ENCODE measurements at regions not wholly inside any gene's neighbourhood (a gene's known extent, or its start where the extent isn't known, plus 50 kb on each side); places are given as distances from the start of the nearest gene placed in this dataset.
"Not testable (repeated sequence)": the region's sequence is repeated elsewhere in the genome, so short reads cannot be mapped to it uniquely, and the experiment has no call there.

DNA sequence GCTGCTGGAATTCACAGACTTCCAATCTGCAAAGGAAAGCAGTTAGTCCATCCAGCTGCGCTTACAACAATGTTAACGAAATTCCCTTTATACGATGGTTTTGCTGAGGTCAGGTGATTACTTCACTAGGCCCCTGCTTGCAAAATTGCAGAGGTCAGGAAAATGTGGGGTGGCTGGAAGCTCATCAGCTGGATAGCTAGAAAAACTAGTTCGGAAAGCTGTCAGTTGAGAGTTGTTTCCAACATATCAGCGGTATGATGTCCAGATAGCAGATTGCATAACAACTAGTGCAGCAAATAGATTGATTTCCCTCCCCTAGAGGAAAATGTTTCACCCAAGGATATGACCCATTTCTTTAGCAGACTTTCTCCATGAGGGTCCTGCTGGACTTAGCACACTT is 2021.1 kb upstream of the CELF4 start:
- DNase-seq (ENCODE audit: low read depth) (no peak), FAIRE-seq (peak; percentile 66)
- Histone ChIP-seq H3K4me3 (ENCODE audit: low read depth, low read length) (no peak overlapping the region), H3K27me3 (ENCODE audit: control insufficient read depth, insufficient read depth, low read length) (no peaks in the 10 kb centered on the region), H3K36me3 (ENCODE audit: control insufficient read depth, insufficient read depth, low read length) (no peaks in the 10 kb centered on the region)
- TF ChIP-seq, protein P1, sequence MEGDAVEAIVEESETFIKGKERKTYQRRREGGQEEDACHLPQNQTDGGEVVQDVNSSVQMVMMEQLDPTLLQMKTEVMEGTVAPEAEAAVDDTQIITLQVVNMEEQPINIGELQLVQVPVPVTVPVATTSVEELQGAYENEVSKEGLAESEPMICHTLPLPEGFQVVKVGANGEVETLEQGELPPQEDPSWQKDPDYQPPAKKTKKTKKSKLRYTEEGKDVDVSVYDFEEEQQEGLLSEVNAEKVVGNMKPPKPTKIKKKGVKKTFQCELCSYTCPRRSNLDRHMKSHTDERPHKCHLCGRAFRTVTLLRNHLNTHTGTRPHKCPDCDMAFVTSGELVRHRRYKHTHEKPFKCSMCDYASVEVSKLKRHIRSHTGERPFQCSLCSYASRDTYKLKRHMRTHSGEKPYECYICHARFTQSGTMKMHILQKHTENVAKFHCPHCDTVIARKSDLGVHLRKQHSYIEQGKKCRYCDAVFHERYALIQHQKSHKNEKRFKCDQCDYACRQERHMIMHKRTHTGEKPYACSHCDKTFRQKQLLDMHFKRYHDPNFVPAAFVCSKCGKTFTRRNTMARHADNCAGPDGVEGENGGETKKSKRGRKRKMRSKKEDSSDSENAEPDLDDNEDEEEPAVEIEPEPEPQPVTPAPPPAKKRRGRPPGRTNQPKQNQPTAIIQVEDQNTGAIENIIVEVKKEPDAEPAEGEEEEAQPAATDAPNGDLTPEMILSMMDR (IDR thresholded peaks at IDR 0.05; ENCODE audit: insufficient read depth, low read length, severe bottlenecking), result no peak

DNA sequence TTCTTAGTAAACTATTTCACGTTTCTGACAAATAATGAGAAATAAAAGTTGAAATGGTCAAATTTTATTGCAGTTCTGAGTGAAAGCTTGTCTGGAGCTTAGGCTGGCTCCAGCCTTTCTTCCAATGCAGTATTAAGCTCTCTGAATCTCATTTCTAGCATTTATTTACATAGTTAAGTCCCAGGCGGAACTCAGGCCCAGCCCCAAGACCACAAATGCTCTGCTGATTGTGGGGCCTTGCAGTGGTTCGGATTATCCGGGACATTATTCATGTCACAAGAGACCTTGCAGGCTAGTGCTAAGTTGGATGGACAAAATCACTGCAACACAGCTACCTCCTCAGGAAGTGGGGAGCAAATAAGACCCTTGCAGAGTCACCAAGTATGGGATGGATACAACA is 2009.3 kb upstream of the CELF4 start:
- no peak for DNase-seq (ENCODE audit: low read depth)
- Histone ChIP-seq H3K27me3 (ENCODE audit: control insufficient read depth, insufficient read depth, low read length) (no peaks in the 10 kb centered on the region), H3K36me3 (ENCODE audit: control insufficient read depth, insufficient read depth, low read length) (no peaks in the 10 kb centered on the region), H3K4me3 (ENCODE audit: low read depth, low read length) (no peak overlapping the region)
- no peak for FAIRE-seq
- TF ChIP-seq, protein P1 (IDR thresholded peaks at IDR 0.05; ENCODE audit: insufficient read depth, low read length, severe bottlenecking), result no peak

DNA sequence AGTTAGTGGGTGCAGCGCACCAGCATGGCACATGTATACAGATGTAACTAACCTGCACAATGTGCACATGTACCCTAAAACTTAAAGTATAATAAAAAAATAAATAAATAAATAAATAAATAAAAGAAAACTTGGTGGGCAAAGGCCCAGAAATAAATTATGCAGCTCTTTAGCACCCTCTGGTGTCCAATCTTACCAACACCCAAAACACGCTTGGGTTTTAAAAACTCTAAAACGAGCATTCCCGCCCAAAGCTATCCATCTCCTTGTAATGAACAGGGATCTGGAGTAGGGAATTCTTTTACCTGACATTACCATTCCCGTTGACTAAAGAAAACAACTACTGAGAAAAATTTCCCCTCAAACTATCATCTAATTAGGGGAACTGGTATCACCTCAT is 2005.9 kb upstream of the CELF4 start:
- Histone ChIP-seq H3K27me3 (ENCODE audit: control insufficient read depth, insufficient read depth, low read length) (no peaks in the 10 kb centered on the region), H3K4me3 (ENCODE audit: low read depth, low read length) (no peak overlapping the region), H3K36me3 (ENCODE audit: control insufficient read depth, insufficient read depth, low read length) (no peaks in the 10 kb centered on the region)
- DNase-seq (ENCODE audit: low read depth), result peak; percentile 20
- TF ChIP-seq, protein P1 (IDR thresholded peaks at IDR 0.05; ENCODE audit: insufficient read depth, low read length, severe bottlenecking), result peak; percentile 38
- FAIRE-seq, result no peak

DNA sequence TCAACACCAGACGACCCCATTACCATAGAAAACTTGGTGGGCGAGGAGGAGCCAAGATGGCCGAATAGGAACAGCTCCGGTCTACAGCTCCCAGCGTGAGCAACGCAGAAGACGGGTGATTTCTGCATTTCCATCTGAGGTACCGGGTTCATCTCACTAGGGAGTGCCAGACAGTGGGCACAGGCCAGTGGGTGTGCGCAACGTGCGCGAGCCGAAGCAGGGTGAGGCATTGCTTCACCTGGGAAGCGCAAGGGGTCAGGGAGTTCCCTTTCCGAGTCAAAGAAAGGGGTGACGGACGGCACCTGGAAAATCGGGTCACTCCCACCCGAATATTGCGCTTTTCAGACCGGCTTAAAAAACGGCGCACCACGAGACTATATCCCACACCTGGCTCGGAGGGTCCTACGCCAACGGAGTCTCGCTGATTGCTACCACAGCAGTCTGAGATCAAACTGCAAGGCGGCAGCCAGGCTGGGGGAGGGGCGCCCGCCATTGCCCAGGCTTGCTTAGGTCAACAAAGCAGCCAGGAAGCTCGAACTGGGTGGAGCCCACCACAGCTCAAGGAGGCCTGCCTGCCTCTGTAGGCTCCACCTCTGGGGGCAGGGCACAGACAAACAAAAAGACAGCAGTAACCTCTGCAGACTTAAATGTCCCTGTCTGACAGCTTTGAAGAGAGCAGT is 2000.1 kb upstream of the CELF4 start:
- not testable (repeated sequence) for H3K27me3 ChIP-seq (ENCODE audit: control insufficient read depth, insufficient read depth, low read length); H3K36me3 ChIP-seq (ENCODE audit: control insufficient read depth, insufficient read depth, low read length); FAIRE-seq; DNase-seq (ENCODE audit: low read depth); H3K4me3 ChIP-seq (ENCODE audit: low read depth, low read length)

DNA sequence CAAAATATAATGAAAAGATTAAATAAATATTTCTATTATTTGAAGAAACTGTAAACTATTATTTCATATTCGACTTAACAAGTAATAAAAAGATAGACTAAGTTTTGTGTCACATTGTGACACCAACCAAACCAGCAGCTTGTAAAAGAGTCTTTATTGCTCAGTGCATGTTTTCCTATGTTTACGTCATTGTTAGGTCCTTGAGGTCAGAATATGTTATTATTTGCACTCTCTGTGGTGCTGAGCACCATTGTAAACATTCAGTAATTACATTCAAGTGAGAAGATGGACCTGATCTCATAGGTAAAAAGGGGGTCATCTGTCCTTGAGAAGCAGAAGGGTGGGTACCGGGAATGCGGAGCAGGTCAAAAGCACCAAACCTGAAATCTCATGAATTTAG is 1999.1 kb upstream of the CELF4 start:
- DNase-seq (ENCODE audit: low read depth) (no peak), FAIRE-seq (no peak)
- Histone ChIP-seq H3K4me3 (ENCODE audit: low read depth, low read length) (no peak overlapping the region), H3K27me3 (ENCODE audit: control insufficient read depth, insufficient read depth, low read length) (no peaks in the 10 kb centered on the region), H3K36me3 (ENCODE audit: control insufficient read depth, insufficient read depth, low read length) (no peaks in the 10 kb centered on the region)
- TF ChIP-seq, protein P1 (IDR thresholded peaks at IDR 0.05; ENCODE audit: insufficient read depth, low read length, severe bottlenecking), result no peak

DNA sequence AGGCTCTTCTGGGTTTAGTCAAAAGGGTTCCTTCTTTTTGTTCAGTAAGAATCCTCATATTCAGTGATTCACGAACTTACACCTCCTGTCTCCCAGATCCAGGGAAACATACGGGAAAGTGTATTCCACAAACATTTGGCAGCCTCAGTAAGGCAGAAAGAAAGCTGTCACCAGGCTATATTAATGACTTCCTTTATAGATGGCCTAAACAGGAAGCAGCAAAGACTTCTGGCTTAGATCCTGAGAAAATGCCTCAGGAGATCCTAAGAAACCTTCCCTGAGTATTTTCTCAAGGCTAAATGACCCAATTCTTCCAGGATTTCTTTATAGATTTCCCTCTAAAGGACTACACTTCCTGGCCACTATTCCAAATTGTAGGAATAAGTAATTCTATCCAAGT is 1995.5 kb upstream of the CELF4 start:
- no peaks in the 10 kb centered on the region for H3K36me3 ChIP-seq (ENCODE audit: control insufficient read depth, insufficient read depth, low read length)
- H3K4me3 ChIP-seq (ENCODE audit: low read depth, low read length), result no peak overlapping the region
- FAIRE-seq (no peak), DNase-seq (ENCODE audit: low read depth) (no peak)
- H3K27me3 ChIP-seq (ENCODE audit: control insufficient read depth, insufficient read depth, low read length), result no peaks in the 10 kb centered on the region
- TF ChIP-seq, protein P1 (IDR thresholded peaks at IDR 0.05; ENCODE audit: insufficient read depth, low read length, severe bottlenecking), result no peak

Data from bronchial epithelial cell (primary cell).